ENCODE measurements at regions not wholly inside any gene's neighbourhood (a gene's known extent, or its start where the extent isn't known, plus 50 kb on each side); places are given as distances from the start of the nearest gene placed in this dataset.

DNA sequence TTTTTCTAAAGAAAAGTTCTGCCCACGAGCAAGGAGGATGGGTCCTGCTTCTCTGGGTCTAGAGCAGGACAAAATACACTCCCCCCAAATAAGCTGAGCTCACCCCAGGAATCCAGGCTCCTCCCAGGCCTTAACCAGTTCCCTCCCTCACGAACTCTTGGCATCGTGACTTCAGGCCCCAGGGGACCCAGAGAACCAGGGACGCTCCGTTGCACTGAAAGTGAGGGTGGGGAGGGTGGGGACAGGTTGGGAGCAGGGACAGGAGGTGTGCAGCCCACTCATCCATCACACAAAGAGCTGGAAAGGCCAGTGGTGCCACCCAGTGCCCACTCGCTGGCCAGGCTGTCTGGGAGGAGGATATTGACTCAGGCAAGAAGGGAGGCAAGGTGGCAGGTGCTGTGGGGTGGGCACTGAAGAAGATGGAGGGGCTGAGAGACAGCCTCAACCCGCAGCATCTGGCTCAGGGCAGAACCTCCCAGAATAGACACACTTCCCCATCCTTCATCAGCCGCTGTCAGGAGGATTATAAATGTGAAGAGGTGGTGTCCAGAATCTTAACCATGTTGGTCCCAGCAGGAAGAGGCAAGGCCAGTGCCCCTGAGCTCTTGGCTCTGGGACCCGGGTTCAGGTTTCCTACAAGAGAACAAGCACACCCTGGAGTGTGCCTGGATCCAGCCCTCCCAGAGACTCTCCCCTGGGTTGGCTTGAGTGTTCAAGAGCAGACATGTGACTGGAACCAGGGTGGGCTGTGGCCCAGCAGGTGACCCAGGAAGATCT, 67.9 kb upstream of the RPL38 start:
- TF ChIP-seq, protein P1, sequence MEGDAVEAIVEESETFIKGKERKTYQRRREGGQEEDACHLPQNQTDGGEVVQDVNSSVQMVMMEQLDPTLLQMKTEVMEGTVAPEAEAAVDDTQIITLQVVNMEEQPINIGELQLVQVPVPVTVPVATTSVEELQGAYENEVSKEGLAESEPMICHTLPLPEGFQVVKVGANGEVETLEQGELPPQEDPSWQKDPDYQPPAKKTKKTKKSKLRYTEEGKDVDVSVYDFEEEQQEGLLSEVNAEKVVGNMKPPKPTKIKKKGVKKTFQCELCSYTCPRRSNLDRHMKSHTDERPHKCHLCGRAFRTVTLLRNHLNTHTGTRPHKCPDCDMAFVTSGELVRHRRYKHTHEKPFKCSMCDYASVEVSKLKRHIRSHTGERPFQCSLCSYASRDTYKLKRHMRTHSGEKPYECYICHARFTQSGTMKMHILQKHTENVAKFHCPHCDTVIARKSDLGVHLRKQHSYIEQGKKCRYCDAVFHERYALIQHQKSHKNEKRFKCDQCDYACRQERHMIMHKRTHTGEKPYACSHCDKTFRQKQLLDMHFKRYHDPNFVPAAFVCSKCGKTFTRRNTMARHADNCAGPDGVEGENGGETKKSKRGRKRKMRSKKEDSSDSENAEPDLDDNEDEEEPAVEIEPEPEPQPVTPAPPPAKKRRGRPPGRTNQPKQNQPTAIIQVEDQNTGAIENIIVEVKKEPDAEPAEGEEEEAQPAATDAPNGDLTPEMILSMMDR (IDR thresholded peaks at IDR 0.05) = no peak
- TF ChIP-seq POLR2A (IDR thresholded peaks at IDR 0.05) = no peak

Measured in esophagus squamous epithelium (tissue), 4 donors.